ENCODE measurements at regions not wholly inside any gene's neighbourhood (a gene's known extent, or its start where the extent isn't known, plus 50 kb on each side); places are given as distances from the start of the nearest gene placed in this dataset.

DNA sequence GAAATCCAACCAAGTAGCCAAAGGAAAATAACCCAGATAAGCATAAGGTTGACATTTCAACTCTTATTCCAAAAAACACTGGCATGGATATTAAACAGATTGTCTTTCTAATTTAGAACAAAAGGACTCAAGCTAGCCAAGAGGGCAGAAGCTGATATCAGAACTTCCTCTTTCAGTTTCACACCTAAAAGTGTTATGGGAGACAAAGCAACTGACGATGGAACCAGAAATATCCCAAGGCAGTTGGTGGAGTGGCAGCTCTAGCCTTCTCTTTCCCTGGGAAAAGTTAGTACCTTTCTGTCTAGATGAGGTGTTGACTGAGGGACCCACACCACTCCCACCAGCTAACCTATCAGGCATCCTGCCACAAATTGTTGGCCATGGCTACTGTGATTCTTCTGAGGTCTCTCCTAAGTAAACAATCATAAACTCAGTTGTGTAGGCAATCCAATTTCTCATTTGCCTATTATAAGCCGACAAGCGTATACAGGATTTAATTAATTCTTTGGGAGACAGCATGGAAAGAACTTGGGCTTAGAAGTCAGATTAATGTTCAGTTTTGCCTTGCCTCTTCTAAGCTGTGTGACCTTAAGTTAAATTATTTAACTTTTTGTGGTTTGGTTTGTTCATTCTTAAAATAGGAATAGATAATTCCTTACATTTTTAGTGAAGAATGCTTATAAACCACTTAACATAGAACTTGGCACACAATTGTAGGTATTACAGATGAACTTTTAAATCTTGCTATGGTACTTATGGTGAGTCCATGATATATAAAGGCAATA lies 110.9 kb upstream of the ADAMTSL1 start:
- ATAC-seq (no peak), DNase-seq (ENCODE audit: low spot score) (no peak)

DNA sequence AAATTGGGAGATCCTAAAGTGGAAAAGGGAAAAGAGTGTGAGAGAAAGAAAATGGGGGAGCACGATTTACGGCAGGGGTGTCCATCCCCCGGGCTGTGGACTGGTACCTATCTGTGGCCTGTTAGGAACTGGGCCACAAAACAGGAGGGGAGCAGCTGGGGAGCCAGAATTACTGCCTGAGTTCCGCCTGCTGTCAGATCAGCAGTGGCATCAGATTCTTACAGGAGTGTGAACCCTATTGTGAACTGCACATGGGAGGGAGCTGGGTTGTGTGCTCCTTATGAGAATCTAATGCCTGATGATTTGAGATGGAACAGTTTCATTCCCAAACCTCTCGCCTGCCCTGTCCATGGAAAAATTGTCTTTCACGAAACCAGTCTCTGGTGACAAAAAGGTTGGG lies 108.3 kb upstream of the ADAMTSL1 start:
- ATAC-seq = no peak
- DNase-seq (ENCODE audit: low spot score) = no peak

DNA sequence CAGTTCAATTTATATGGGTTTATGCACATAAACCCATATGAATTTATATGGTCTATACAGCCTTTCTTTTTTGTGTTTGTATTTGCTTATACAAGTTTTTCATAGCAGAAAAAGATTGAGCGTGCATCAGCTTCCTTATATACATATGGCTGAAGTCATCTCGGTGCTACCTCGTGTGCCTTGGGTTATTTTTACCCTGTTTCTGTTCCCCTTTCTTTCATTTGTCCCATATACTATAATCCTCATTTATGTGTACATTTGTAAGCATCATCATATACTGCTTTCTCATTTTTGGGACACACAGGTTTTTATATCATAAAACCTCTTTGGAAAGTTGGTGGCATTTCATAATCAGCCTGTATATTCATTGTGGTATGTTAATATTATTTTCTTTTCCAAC lies 107.8 kb upstream of the ADAMTSL1 start:
- no peak for ATAC-seq
- DNase-seq (ENCODE audit: low spot score) = no peak

DNA sequence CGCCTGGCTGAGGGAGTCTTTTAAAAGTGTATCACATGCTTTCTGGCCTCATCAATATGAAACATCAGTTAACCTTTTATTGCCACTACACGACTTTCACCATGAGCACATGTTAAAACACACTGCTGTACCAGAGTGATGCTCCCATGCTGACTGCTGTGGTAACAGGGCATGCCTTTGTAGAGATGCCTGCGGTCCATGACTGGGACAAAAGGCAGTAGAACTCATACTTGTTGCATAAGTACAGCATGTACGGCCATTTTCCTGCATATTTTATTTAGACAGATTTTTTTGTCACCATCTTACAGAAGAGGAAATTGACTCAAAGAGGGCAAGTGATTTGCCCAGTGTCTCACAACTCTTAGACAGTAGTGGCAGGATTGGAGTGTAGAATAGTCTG lies 105.7 kb upstream of the ADAMTSL1 start:
- ATAC-seq = no peak
- no peak for DNase-seq (ENCODE audit: low spot score)

DNA sequence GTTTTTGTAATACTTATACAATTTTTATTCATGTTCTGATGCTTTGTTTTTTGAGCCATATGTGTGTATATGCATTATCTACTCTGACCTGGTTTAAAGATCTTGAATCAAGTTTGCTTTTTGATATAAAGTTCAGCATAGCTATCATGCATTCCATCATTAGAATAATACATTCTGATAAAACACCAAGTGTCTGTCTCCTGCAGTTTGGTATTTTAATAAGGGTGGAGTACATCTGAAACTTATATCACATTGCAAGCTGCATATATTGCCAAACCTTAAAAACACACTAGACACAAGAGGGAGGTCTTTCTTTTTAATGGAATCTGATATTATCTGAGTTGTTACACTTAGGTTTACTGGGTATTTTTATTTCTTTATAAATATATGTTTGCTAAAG lies 102.8 kb upstream of the ADAMTSL1 start:
- ATAC-seq (no peak), DNase-seq (ENCODE audit: low spot score) (no peak)

DNA sequence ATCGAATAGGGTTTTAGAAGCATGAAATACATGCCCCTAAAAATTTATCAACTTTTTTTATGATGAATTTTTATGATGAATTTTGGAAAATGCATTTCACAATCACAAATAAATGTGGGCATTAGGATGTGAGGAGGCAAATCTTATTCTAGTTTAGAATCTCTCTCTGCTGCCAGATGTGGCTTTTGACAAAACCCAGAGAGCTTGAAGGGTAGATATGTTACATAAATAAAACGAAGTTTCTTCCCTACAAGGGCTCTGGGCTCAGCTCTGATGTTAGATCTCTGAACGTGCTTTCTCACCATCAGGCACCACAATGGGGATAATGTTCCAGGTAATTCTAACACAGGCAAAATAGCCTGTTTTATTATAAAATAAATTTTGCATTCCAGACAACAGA lies 102.3 kb upstream of the ADAMTSL1 start:
- DNase-seq (ENCODE audit: low spot score) = no peak
- ATAC-seq = no peak

DNA sequence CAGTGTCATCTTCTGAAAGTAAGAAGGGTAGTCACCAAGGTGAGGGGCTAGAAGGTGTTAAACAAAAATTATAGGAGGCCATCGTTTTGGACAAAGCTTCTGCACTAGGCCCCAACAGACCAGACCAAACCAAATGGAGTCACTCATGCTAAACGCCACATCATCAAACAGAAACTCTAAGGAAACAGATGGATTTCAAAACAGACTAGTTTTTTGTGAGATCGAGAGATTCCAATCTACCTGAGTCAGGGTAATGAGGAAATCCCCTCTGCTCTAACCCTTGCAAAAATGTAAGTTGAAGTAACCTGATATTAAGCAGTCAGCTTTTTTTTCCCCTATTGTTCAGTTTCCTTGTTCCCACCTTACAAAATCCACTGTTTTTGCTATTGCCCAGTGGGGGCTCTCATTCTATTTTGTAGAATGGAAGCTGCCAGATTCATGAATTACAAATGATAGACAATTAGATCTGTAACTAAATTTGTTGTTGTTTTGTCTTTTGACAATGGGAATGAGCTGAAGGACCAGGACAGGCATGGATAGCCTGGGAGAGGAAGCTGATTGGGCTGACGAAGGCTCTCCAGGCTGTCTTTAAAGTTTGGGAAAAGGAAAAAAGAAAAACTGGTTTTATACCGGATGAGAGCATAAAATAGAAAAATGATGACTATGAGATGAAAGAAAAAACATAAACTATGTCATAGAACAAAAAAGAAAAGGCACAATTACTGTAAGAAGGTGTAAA lies 94.7 kb upstream of the ADAMTSL1 start:
- no peak for ATAC-seq
- no peak for DNase-seq (ENCODE audit: low spot score)

DNA sequence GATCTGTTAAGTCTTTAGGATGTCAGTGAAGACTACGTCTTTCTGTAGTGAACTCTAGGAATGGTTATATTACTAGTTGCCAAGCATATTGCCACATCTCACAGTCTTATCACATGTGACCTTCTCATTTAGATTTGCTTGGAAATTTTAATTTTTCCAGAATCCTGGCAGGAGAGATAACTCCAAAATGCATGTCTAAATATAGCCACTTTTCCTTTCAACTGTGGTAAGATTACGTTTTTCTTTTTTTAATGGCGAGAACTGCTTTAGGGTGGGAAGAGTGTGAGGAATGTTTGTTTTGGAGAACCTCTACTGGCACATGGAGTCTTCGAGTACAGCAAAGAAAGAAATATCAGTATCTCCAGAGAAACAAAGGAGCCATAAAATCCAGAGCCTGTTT lies 91.7 kb upstream of the ADAMTSL1 start:
- ATAC-seq (no peak), DNase-seq (ENCODE audit: low spot score) (no peak)

DNA sequence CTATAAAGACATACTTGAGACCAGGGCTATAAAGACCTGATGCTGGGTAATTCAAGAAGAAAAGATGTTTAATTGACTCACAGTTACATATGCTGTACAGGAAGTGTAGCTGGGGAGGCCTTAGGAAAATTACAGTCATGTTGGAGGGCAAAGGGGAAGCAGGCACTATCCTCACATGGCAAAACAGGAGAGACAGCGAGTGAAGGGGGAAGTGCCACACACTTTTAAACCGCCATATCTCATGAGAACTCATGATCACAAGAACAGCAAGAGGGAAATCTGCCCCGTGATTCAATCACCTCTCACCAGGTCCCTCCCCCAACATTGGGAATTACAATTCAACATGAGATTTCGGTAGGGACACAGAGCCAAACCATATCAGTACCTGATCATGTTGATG lies 89.9 kb upstream of the ADAMTSL1 start:
- DNase-seq (ENCODE audit: low spot score) = no peak
- no peak for ATAC-seq

DNA sequence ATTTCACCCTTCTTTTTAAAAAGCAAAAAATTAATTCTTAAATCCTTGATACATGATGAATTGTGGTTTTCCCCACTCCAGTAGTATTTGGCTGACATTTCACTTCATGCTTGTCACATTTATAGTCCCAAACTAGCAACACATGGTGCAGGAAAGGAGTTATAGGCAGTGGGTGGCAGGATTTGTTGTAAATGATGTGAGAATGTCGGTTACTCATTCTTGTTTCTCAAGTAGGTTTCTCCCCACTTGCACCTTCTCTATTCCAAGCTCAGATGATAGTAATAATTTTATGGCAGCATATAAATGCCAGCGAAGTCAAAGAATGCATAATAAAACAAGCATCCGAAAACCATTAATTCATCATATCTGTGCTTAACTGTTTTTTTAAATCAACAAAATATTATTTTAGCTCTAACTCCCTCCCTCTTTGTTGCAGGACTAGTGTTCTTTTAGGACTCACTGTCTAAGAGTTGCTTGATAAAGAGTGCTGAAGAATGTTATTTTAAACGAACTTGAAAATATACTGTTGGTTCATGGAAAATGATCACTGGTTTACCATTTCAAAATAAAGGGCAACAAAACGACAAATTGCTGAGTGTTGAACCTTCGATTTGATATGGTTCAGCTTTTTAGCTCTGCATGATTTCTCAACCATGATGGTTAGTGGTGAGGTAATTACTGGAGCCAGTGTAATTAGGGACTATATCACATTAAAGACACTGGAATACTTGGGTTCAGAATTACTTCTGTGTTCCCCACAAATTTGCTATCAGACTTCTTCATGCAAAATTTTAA lies 88.1 kb upstream of the ADAMTSL1 start:
- DNase-seq (ENCODE audit: low spot score) (no peak), ATAC-seq (no peak)

DNA sequence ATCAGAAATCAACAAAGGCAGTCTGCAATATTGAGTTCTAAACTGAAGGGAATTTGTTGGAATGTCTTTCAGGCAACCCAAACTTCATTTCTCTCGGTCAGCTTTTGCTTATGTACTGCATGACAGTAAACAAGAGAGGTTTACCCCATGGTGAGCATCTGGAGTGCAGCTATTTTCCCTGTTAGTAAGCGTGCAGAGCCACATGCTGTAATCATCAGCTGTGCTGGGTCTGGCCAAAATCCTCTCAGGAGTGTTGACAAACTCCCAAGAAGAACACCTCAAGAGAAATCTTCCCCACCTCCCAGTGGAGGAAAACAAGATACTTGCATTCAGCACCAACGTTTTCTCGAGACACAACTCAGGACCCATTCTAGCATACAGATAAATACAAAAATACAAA lies 83.6 kb upstream of the ADAMTSL1 start:
- no peak for DNase-seq (ENCODE audit: low spot score)
- ATAC-seq = no peak

DNA sequence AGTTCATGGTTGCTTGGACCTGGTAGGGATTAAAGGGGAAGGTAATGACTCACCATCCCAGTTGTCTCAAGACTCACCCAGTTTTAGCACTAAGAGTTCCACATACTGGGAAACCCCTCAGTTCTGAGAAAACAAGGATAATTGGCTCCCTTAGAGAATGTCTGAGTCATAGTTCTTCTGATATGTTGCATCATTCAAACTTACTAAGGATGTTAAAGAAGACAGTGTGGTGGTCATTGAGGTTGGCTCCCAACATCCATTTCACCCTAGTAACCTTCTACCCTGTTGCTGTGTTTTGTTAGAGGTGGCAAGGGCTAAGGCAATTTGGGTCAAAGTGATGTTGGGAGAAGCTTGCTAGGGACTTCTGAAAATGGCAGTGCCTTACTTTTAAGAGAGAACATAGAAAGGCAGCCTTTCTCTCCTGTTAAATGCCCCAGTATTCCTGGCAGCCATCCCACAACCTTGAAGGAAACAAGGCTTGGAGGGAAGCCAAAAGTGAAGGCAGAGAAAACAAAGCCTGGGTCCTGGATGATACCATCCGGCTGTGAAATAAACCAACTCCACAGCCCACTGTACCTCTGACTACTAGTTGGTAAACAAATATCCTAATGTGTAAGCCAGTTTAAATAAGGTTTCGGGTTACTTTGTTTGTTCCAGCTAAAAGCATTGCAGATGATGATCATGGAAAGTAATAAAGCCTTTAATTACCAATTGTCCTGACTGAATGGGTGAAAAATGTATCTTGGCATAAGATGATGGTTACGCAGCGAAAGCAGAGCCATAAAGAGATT lies 80.4 kb upstream of the ADAMTSL1 start:
- no peak for ATAC-seq
- no peak for DNase-seq (ENCODE audit: low spot score)

DNA sequence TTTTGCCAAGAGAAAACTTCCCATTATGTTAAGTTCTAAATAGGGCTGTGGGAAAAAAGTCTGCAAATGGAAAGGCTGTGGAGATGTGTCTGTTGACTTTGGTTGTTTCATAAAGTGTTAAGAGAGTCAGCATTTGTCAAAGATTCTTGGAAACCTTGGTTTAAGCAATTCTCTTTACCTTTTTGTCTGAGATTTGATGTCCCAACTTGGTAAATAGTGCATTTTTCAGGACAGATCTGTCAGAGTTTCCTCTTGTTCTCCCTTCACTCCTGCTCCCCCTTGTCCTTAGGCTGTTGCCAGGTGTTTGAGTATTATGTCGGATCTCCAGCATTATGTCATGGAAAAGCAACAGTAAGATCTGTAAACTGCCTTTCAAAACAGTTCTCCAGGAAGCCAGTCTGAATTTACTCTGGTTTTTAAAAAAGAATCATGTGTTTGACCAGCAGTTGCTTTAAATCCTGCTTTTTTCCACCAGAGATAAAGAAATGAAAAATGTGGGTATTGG lies 79.1 kb upstream of the ADAMTSL1 start:
- ATAC-seq (no peak), DNase-seq (ENCODE audit: low spot score) (no peak)

DNA sequence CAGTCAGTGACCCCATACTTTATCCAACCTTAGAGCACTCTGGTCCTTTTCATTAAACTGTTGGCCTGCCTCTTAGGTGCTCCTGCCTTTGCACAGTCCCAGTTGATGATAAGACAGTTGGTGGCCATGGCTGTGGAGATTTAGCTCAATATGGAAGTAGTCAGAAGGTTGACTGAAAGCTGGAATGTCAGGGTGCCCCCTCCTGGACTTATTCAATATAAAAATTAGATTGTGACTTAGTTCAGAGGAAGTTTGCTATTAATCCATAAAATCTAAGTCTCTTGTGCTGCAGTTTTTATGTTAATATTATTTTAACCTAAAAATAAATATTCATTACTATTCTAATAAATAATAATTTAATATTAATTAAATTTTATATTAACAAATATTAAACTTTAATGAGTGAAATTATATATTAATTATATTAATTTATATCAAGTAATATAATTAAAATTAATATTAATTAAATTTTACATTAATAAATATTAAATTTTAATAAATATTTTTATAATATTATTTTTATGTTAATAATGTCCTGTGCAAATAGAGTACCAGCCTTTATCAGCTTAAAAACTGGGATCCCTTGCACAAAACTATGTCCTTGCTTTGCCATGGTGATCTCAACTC lies 77.7 kb upstream of the ADAMTSL1 start:
- no peak for DNase-seq (ENCODE audit: low spot score)
- peak; percentile 66 for ATAC-seq

DNA sequence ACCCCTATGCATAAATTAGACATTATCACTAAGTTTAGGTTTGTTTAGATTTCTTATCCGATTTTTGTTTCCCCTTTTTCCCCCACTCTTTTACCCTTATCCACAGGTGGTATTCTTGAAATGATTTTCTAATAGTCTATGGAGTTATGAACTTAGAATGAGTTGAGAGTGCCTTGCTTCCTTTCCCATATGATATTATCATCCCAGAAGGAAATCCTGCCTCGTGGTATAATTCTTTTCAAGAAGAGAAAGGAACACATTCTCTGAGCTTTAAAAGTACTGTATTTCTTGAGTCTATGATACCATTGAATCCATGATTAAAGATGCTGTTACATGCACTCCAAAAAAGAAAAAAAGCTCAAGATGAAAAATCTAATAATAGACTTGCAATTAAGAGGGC lies 76.9 kb upstream of the ADAMTSL1 start:
- ATAC-seq (no peak), DNase-seq (ENCODE audit: low spot score) (no peak)

DNA sequence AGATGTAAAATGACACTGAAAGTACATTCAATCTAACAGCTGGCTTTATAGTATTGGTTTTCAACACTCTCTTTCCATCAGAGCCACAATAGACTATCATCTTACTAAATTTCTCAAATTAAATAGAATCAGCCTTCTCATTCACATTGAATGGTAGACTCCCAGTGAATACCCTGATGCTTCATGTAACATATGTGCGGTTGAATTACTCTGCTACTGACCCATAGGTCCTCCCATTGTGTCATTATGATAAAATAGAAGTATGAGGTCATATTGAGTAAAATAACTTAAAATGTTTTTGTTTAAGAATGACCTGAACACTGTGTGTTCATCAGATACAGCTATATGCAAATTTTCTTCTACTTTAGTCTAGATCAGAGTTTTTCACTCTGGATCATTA lies 75.9 kb upstream of the ADAMTSL1 start:
- DNase-seq (ENCODE audit: low spot score) (no peak), ATAC-seq (no peak)

DNA sequence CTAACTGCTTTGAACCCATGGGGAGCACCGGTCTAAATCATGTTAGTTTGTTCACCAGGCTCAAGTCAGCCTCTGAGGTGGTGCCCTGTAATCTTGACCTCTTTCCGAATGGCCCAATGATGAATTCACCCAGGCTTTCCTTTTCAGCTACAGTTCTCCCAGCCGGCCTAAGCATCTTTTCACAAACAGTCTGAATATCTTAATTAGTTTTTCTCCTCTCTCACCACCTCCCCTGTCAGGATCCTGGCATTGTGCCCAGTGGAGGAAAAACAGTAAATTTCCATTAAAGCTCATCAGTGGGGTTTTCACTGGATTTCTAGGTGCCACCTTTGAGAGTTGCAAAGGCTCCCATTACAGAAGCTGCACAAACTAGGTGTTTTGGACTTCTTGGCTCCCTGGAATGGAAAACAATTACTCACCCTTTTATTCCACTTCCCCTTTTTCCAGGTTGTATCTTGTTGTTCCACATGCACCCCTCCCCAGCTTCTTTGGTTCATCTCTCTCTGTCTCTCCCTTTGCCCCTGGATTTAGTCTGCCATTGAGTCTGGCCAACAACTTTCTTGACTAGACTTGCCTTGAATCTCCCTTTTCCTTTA lies 69.4 kb upstream of the ADAMTSL1 start:
- no peak for ATAC-seq
- no peak for DNase-seq (ENCODE audit: low spot score)

DNA sequence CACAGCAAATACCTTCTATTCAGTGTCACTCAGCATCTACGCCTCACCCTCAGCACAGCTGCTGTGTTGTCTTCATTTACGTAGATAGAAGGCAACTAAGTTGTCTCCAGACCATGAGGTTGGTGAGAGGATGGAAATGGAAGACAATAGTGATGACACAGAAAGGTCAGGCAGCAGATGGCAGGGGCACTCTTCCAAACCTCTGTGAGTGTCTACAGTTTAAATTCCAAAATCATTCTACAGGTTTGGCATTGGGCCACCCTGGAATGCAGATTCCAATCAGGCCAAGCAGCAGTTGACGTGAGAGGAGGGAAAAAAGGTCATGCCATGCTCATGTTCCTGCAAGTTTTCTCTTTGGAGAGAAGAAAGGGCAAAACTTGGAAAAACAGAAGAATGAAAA lies 68.7 kb upstream of the ADAMTSL1 start:
- no peak for ATAC-seq
- no peak for DNase-seq (ENCODE audit: low spot score)

DNA sequence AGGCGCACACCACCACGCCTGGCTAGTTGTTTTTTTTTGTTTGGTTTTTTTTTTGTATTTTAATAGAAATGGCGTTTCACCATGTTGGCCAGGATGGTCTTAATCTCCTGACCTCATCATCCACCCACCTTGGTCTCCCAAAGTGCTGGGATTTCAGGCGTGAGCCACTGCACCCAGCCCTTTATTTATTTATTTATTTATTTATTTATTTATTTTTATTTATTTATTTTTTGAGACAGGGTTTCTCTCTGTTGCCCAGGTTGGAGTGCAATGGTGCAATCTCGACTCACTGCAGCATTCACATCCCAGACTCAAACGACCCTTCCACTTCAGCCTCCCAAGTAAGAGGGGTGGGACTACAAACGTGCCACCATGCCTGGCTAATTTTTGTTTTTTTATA lies 63.0 kb upstream of the ADAMTSL1 start:
- ATAC-seq = no peak
- DNase-seq (ENCODE audit: low spot score) = no peak

DNA sequence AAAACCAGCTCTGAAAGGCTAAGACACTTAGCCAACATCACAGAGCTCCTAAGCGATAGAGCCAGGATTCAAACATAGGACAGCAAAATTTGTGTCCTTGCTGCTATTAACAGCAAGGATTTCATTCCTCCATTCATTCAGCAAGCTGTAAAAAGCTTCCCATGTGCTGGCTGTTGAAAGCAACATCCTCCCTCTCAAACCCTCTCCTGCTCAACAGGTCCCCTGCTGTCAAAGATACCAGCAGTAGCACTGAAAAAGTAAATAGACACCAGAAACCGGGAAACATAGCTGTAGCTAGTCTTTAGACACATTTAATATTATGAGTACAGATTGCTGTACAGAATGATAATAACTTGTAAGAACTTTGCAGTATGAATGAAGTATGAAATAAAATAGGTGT lies 52.6 kb upstream of the ADAMTSL1 start:
- DNase-seq (ENCODE audit: low spot score) (no peak), ATAC-seq (no peak)

Data from left lobe of liver (tissue), 2 donors.